ENCODE measurements at regions not wholly inside any gene's neighbourhood (a gene's known extent, or its start where the extent isn't known, plus 50 kb on each side); places are given as distances from the start of the nearest gene placed in this dataset.

DNA sequence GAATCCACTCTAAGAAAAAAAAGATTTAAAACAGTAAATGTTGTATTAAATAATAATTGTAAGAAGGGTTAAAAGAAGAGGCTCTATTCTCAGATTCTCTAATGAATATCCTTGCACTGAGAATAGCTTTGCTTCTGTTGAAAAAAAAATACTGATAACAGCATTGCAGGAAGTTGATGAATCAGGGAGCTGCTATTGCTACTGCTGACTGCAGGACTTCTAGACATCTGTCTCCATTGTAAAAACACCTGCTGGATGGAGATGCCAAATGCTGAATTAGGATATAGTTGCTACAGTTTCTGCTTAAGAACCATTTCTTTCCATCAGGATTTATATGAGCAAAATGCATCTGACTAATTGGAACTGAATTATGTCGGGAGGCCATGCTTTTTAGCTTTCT, 50.3 kb upstream of the ANP32D start:
- Histone ChIP-seq H3K27me3 (no peaks in the 10 kb centered on the region), H3K4me3 (no peak overlapping the region), H3K9me3 (no peaks in the 10 kb centered on the region), H3K27ac (no peak overlapping the region), H3K36me3 (no peaks in the 10 kb centered on the region), H3K4me1 (no peaks in the 10 kb centered on the region)
- no peak for ATAC-seq
- WGBS, 2 donors (ENCODE audit: low coverage in 1 of 2), result 85 to 90% methylated on average over 1 of the region's 1 CpG
- TF ChIP-seq POLR2AphosphoS5 (IDR thresholded peaks at IDR 0.05) (no peak), EP300 (IDR thresholded peaks at IDR 0.05) (no peak), CTCF (IDR thresholded peaks at IDR 0.05) (no peak), POLR2A (IDR thresholded peaks at IDR 0.05) (no peak)

Small RNA genes lying in the stretch of these regions (small RNA-seq; reads per million reads assigned to genes)
- gene OR8S21P, result 0 reads per million in 4 donors

All from gastroesophageal sphincter (tissue), 4 donors.